HEK293 (cell line): ENCODE measurements at regions not wholly inside any gene's neighbourhood (a gene's known extent, or its start where the extent isn't known, plus 50 kb on each side); places are given as distances from the start of the nearest gene placed in this dataset.
"Not testable (repeated sequence)": the region's sequence is repeated elsewhere in the genome, so short reads cannot be mapped to it uniquely, and the experiment has no call there.

Experiments
- CTCF ChIA-PET: fragments of 350-600 bp; formaldehyde crosslinking; extraction: SDS; loops from one replicate; lab custom pipeline; 2021; ENCODE audit warnings: antibody characterized with exemption; lab: Yijun Ruan, JAX
- POLR2A ChIA-PET: fragments of 300-600 bp; formaldehyde crosslinking; extraction: SDS; loops from one replicate; lab custom pipeline; 2020; ENCODE audit warnings: antibody characterized with exemption, inconsistent platforms; lab: Yijun Ruan, JAX
- H3K27ac ChIP-seq: fragments of 200-500 bp; sonication (Bioruptor generic); 2 replicates; pipeline ENCODE4 v1.5.1; 2014; ENCODE audit warnings: low read depth, low read length, control low read depth, inconsistent platforms; ENCODE audit errors: extremely low read depth
- H3K36me3 ChIP-seq, 2 experiments: fragments of 200-500 bp in 1 of 2; sonication (Bioruptor generic) in 1 of 2; 1 replicate in 1 of 2; 2 replicates in 1 of 2; pipeline ENCODE4 v1.5.1; 2014 to 2017; ENCODE audit warnings: inconsistent platforms in 2 of 2, low read length in 2 of 2; ENCODE audit not compliant: control insufficient read depth in 2 of 2, insufficient read depth in 1 of 2
- H3K4me1 ChIP-seq: fragments of 200-500 bp; sonication (Bioruptor generic); 2 replicates; pipeline ENCODE4 v1.5.1; 2014; ENCODE audit warnings: mild to moderate bottlenecking, low read length, inconsistent platforms; ENCODE audit not compliant: control insufficient read depth, insufficient read depth
- H3K4me3 ChIP-seq: 2 replicates; pipeline ENCODE4 v1.5.1; 2011; ENCODE audit warnings: low read depth, mild to moderate bottlenecking, control low read depth, low read length, moderate library complexity
- H3K9me3 ChIP-seq: fragments of 200-500 bp; sonication (Bioruptor generic); 2 replicates; pipeline ENCODE4 v1.5.1; 2014; ENCODE audit warnings: low read depth, low read length, inconsistent platforms; ENCODE audit not compliant: control insufficient read depth, insufficient read depth
- GLI2 ChIP-seq: fragments of 450-650 bp; formaldehyde crosslinking; IDR thresholded peaks from 2 replicates; pipeline ENCODE4; 2017; ENCODE audit warnings: missing biosample characterization, missing genetic modification characterization, low read depth, borderline replicate concordance
- HOXC10 ChIP-seq: sonication (generic); formaldehyde crosslinking; IDR thresholded peaks from 2 replicates; pipeline ENCODE4 v1.8.1; 2023; ENCODE audit warnings: mild to moderate bottlenecking, missing genetic modification reagents
- KLF9 ChIP-seq: fragments of 450-650 bp; formaldehyde crosslinking; IDR thresholded peaks from 2 replicates; pipeline ENCODE4 v1.5.1; 2016; ENCODE audit warnings: missing biosample characterization, missing genetic modification characterization, low read depth
- YY2 ChIP-seq: fragments of 450-650 bp; formaldehyde crosslinking; IDR thresholded peaks from 2 replicates; pipeline ENCODE4 v1.5.1; 2016; ENCODE audit warnings: missing biosample characterization, missing genetic modification characterization
- ZNF146 ChIP-seq: fragments of 450-650 bp; formaldehyde crosslinking; IDR thresholded peaks from 2 replicates; pipeline ENCODE4 v1.5.1; 2016; ENCODE audit warnings: missing biosample characterization, missing genetic modification characterization
- ZNF16 ChIP-seq: fragments of 450-650 bp; formaldehyde crosslinking; IDR thresholded peaks from 2 replicates; pipeline ENCODE4 v1.5.1; 2016; ENCODE audit warnings: low read depth, missing biosample characterization, missing genetic modification characterization
- ZNF19 ChIP-seq: fragments of 450-650 bp; formaldehyde crosslinking; IDR thresholded peaks from 2 replicates; pipeline ENCODE4; 2016; ENCODE audit warnings: missing biosample characterization, missing genetic modification characterization, low read depth
- ZNF274 ChIP-seq, 2 experiments: fragments of 200-500 bp in 1 of 2; fragments of 450-650 bp in 1 of 2; sonication (Bioruptor generic) in 1 of 2; formaldehyde crosslinking in 1 of 2; IDR thresholded peaks; 2 replicates each; pipeline versions ENCODE4 v1.5.1 to v1.6.1; 2014 to 2016; ENCODE audit warnings: borderline replicate concordance in 1 of 2, inconsistent platforms in 1 of 2, low read length in 1 of 2, missing biosample characterization in 1 of 2, missing genetic modification characterization in 1 of 2
- ZNF324 ChIP-seq: fragments of 450-650 bp; formaldehyde crosslinking; IDR thresholded peaks from 2 replicates; pipeline ENCODE4 v1.5.1; 2016; ENCODE audit warnings: missing biosample characterization, missing genetic modification characterization
- ZNF366 ChIP-seq: fragments of 450-650 bp; formaldehyde crosslinking; conservative IDR thresholded peaks from 2 replicates; pipeline ENCODE4 v1.5.1; 2016; ENCODE audit warnings: missing biosample characterization, missing genetic modification characterization
- ZNF426 ChIP-seq: fragments of 450-650 bp; formaldehyde crosslinking; IDR thresholded peaks from 2 replicates; pipeline ENCODE4 v1.5.1; 2017; ENCODE audit warnings: missing biosample characterization, missing genetic modification characterization, mild to moderate bottlenecking, inconsistent platforms, moderate library complexity
- ZNF521 ChIP-seq: fragments of 450-650 bp; formaldehyde crosslinking; IDR thresholded peaks from 2 replicates; pipeline ENCODE4 v1.5.1; 2017; ENCODE audit warnings: missing biosample characterization, mild to moderate bottlenecking, missing genetic modification characterization
- ZNF560 ChIP-seq: fragments of 450-650 bp; formaldehyde crosslinking; IDR thresholded peaks from 2 replicates; pipeline ENCODE4 v1.5.1; 2017; ENCODE audit warnings: missing biosample characterization, missing genetic modification characterization, borderline replicate concordance
- ZNF785 ChIP-seq: fragments of 450-650 bp; formaldehyde crosslinking; IDR thresholded peaks from 2 replicates; pipeline ENCODE4 v1.5.1; 2016; ENCODE audit warnings: missing biosample characterization, missing genetic modification characterization
- TF ChIP-seq, protein P1 (sequence below): fragments of 450-650 bp; formaldehyde crosslinking; IDR thresholded peaks from 2 replicates; pipeline ENCODE4 v1.5.1; 2016; ENCODE audit warnings: missing biosample characterization, missing genetic modification characterization
- TF ChIP-seq, protein P2 (sequence below): fragments of 450-650 bp; formaldehyde crosslinking; optimal IDR thresholded peaks from 2 replicates; pipeline ENCODE3; 2016; ENCODE audit warnings: missing biosample characterization, mild to moderate bottlenecking, missing genetic modification characterization
- TF ChIP-seq, protein P3 (sequence below): fragments of 450-650 bp; formaldehyde crosslinking; IDR thresholded peaks from 2 replicates; pipeline ENCODE4 v1.5.1; 2016; ENCODE audit warnings: missing biosample characterization, missing genetic modification characterization

DNA sequence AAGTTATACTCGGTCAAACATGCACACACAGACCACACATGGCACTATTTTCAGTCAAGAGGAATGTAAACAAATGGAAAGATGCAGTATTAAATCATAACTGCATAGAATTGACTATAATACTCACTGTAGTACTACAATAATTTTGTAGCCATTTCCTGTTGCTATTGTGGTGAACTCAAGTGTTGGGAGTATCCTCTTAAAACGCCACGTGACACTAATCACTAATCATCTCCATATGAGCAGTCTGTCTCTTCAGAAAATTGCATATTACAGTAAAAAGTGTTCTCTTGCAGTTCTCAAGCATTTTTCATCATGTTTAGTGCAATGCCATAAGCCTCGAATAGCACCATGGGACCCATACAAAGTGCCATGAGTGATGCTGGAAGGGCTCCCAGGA, 258.7 kb upstream of the ID4 start:
- H3K4me3 ChIP-seq: no peak overlapping the region
- TF ChIP-seq GLI2: no peak
- H3K4me1 ChIP-seq: no peaks in the 10 kb centered on the region
- H3K9me3 ChIP-seq: no peaks in the 10 kb centered on the region; the same call in 1 of the 2 replicates
- no peaks in the 10 kb centered on the region for H3K36me3 ChIP-seq
- H3K27ac ChIP-seq: no peak overlapping the region
- ChIA-PET POLR2A (no interaction called here), CTCF (no interaction called here)

DNA sequence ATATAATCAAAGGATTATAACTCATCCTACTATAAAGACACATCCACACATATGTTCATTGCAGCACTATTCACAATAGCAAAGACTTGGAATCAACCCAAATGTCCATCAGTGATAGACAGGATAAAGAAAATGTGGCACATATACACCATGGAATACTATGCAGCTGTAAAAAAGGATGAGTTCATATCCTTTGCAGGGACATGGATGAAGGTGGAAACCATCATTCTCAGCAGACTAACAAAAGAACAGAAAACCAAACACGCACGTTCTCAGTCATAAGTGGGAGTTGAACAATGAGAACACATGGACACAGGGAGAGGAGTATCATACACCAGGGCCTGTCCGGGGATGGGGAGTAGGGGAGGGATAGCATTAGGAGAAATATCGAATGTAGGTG, 253.0 kb upstream of the ID4 start:
- H3K36me3 ChIP-seq, H3K27ac ChIP-seq, H3K9me3 ChIP-seq, H3K4me1 ChIP-seq, POLR2A ChIA-PET, H3K4me3 ChIP-seq, CTCF ChIA-PET: not testable (repeated sequence)
- TF ChIP-seq ZNF146 (tag by site-specific recombination): 0 out of 2 replicates have a peak, but pooled peaks have one; percentile 62
- TF ChIP-seq, protein P1, sequence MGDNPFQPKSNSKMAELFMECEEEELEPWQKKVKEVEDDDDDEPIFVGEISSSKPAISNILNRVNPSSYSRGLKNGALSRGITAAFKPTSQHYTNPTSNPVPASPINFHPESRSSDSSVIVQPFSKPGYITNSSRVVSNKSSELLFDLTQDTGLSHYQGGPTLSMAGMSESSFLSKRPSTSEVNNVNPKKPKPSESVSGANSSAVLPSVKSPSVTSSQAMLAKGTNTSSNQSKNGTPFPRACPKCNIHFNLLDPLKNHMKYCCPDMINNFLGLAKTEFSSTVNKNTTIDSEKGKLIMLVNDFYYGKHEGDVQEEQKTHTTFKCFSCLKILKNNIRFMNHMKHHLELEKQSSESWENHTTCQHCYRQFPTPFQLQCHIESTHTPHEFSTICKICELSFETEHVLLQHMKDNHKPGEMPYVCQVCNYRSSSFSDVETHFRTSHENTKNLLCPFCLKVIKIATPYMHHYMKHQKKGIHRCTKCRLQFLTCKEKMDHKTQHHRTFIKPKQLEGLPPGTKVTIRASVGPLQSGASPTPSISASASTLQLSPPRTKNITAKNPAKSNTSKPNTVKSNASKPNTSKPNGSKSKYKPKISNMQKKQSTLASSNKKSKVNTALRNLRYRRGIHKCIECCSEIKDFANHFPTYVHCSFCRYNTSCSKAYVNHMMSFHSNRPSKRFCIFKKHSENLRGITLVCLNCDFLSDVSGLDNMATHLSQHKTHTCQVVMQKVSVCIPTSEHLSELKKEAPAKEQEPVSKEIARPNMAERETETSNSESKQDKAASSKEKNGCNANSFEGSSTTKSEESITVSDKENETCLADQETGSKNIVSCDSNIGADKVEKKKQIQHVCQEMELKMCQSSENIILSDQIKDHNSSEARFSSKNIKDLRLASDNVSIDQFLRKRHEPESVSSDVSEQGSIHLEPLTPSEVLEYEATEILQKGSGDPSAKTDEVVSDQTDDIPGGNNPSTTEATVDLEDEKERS (tag by site-specific recombination): peak; percentile 61

DNA sequence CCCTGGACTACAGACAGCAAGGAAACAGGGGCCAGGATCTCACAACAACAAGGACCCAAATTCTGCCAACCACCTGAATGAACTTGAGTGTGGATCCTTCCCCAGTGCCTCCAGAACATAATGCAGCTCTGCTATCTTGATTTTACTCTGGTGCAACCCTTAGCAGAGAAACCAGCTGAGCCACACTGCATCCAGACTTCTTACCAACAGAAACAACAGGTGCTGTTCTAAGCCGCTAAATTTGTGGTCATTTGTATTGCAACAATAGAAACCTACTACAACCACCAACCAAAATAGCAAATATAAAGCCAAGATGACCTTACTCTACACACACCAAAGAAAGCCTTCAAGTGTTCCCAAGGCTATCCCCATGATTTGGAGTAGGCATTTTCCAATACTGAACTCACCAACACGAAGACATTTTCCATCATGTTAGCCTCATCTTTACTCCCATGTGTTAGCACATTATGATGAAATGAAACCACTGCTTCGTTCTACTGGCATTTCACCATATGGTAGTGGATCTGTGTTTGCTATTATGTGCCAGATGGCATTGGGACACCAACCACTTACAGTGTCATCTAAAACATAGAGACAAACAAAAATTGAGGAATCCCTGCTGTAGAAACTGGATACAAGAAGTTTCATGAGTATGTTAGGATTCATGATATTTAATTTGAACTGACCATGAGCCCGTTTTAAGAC, 249.8 kb upstream of the ID4 start:
- no peaks in the 10 kb centered on the region for H3K36me3 ChIP-seq
- H3K9me3 ChIP-seq: no peaks in the 10 kb centered on the region
- no peaks in the 10 kb centered on the region for H3K4me1 ChIP-seq
- H3K27ac ChIP-seq: no peak overlapping the region
- TF ChIP-seq ZNF426 (tag by site-specific recombination) (no peak), ZNF521 (tag by site-specific recombination) (no peak), ZNF16 (tag by site-specific recombination) (no peak), ZNF560 (no peak)
- POLR2A ChIA-PET: no interaction called here
- CTCF ChIA-PET: interaction anchor here (0.5 to 1.1 kb wide), 3 partner anchors 38 to 264 kb away, joined by 4 read pairs; no protein-coding TSS in a partner anchor
- no peak overlapping the region for H3K4me3 ChIP-seq

DNA sequence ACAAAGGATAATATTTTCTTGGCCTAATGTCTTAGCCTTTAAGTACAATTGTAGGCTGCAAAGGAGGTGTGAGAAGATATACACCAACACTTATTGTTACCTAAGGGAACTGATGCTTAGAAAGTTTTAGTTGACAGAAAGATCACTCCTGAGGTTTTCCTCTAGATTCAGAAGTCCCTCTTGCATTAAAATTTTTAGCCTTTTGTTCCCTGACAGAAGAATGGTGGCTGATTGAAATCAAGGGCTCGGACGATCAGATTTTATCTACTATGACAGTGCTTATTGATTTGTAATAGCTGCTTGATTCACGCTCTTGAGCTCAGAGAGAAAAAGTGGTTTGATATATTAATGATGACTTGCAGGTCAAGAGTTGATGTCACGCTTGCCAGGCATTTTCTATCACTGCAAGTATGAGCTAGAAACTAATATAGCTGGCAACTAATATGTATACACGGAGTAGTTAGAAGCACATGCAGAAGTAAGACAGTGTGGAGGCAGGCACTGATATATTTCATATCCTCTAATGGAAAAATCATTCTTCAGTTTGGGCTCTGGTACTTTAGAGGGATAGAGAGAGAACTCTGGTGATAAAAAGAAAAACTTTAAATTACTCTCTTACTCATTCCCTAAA, 246.6 kb upstream of the ID4 start:
- ChIA-PET POLR2A (no interaction called here), CTCF (interaction anchor here (0.5 to 0.7 kb wide), 2 partner anchors 263 to 1062 kb away, joined by 3 read pairs; no protein-coding TSS in a partner anchor)
- H3K9me3 ChIP-seq: no peaks in the 10 kb centered on the region
- no peak overlapping the region for H3K4me3 ChIP-seq
- H3K4me1 ChIP-seq: no peaks in the 10 kb centered on the region
- no peak overlapping the region for H3K27ac ChIP-seq
- H3K36me3 ChIP-seq: no peaks in the 10 kb centered on the region
- TF ChIP-seq, protein P2, sequence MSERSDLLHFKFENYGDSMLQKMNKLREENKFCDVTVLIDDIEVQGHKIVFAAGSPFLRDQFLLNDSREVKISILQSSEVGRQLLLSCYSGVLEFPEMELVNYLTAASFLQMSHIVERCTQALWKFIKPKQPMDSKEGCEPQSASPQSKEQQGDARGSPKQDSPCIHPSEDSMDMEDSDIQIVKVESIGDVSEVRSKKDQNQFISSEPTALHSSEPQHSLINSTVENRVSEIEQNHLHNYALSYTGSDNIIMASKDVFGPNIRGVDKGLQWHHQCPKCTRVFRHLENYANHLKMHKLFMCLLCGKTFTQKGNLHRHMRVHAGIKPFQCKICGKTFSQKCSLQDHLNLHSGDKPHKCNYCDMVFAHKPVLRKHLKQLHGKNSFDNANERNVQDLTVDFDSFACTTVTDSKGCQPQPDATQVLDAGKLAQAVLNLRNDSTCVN (tag by site-specific recombination): no peak
- TF ChIP-seq ZNF324 (tag by site-specific recombination) (no peak), ZNF785 (tag by site-specific recombination) (no peak), ZNF19 (no peak), ZNF366 (no peak), ZNF274 (IDR thresholded peaks at IDR 0.05; ENCODE audit: low read length) (no peak), ZNF274 (tag by site-specific recombination; IDR thresholded peaks at IDR 0.05; ENCODE audit: borderline replicate concordance) (no peak), HOXC10 (CRISPR knock-in tag) (no peak), YY2 (no peak), KLF9 (tag by site-specific recombination) (no peak), ZNF560 (no peak)
- TF ChIP-seq, protein P1 (tag by site-specific recombination): no peak
- TF ChIP-seq, protein P3, sequence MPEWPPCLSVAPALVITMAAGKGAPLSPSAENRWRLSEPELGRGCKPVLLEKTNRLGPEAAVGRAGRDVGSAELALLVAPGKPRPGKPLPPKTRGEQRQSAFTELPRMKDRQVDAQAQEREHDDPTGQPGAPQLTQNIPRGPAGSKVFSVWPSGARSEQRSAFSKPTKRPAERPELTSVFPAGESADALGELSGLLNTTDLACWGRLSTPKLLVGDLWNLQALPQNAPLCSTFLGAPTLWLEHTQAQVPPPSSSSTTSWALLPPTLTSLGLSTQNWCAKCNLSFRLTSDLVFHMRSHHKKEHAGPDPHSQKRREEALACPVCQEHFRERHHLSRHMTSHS (tag by site-specific recombination): no peak
